NCI-H345 (cell line): ENCODE measurements at regions not wholly inside any gene's neighbourhood (a gene's known extent, or its start where the extent isn't known, plus 50 kb on each side); places are given as distances from the start of the nearest gene placed in this dataset.
"Not testable (repeated sequence)": the region's sequence is repeated elsewhere in the genome, so short reads cannot be mapped to it uniquely, and the experiment has no call there.

Experiments used
- DNase-seq: peaks from one replicate; lab custom pipeline; 2025; lab: John Stamatoyannopoulos, UW

GRCh38 chr17:14733376-14733775 lies 432.5 kb downstream of the HS3ST3B1 start:
- DNase-seq, result no peak

GRCh38 chr17:14732211-14732610 lies 431.3 kb downstream of the HS3ST3B1 start:
- no peak for DNase-seq

- DNase-seq, result no peak
Measured at GRCh38 chr17:14731591-14731990, 430.7 kb downstream of the HS3ST3B1 start.

GRCh38 chr17:14730821-14731220 lies 429.9 kb downstream of the HS3ST3B1 start:
- DNase-seq, result no peak

- DNase-seq, result no peak
Measured at GRCh38 chr17:14725729-14726128, 424.8 kb downstream of the HS3ST3B1 start.

- DNase-seq, result no peak
Measured at GRCh38 chr17:14724770-14725169, 423.9 kb downstream of the HS3ST3B1 start.

- DNase-seq, result not testable (repeated sequence)
Measured at GRCh38 chr17:14723349-14723748, 422.5 kb downstream of the HS3ST3B1 start.

GRCh38 chr17:14719942-14720341 lies 419.1 kb downstream of the HS3ST3B1 start:
- no peak for DNase-seq

GRCh38 chr17:14717859-14718258 lies 417.0 kb downstream of the HS3ST3B1 start:
- no peak for DNase-seq

GRCh38 chr17:14715561-14715960 lies 414.7 kb downstream of the HS3ST3B1 start:
- DNase-seq, result no peak

GRCh38 chr17:14712611-14713021 lies 411.7 kb downstream of the HS3ST3B1 start:
- DNase-seq, result no peak

GRCh38 chr17:14704121-14704520 lies 403.2 kb downstream of the HS3ST3B1 start:
- DNase-seq, result no peak

GRCh38 chr17:14701886-14702285 lies 401.0 kb downstream of the HS3ST3B1 start:
- no peak for DNase-seq

GRCh38 chr17:14699574-14700185 lies 398.8 kb downstream of the HS3ST3B1 start:
- no peak for DNase-seq

- DNase-seq, result no peak
Measured at GRCh38 chr17:14693382-14693781, 392.5 kb downstream of the HS3ST3B1 start.

- DNase-seq, result no peak
Measured at GRCh38 chr17:14690704-14691103, 389.8 kb downstream of the HS3ST3B1 start.

GRCh38 chr17:14688134-14688533 lies 387.3 kb downstream of the HS3ST3B1 start:
- DNase-seq, result no peak

- DNase-seq, result no peak
Measured at GRCh38 chr17:14672830-14673229, 371.9 kb downstream of the HS3ST3B1 start.

- no peak for DNase-seq
Measured at GRCh38 chr17:14670861-14671260, 370.0 kb downstream of the HS3ST3B1 start.

- no peak for DNase-seq
Measured at GRCh38 chr17:14664511-14664910, 363.6 kb downstream of the HS3ST3B1 start.

- DNase-seq, result no peak
Measured at GRCh38 chr17:14641117-14641516, 340.2 kb downstream of the HS3ST3B1 start.

- DNase-seq, result no peak
Measured at GRCh38 chr17:14637260-14637659, 336.4 kb downstream of the HS3ST3B1 start.

- DNase-seq, result no peak
Measured at GRCh38 chr17:14630621-14631020, 329.7 kb downstream of the HS3ST3B1 start.

GRCh38 chr17:14630046-14630445 lies 329.2 kb downstream of the HS3ST3B1 start:
- no peak for DNase-seq
